OCI-LY1 (cell line): ENCODE measurements at regions not wholly inside any gene's neighbourhood (a gene's known extent, or its start where the extent isn't known, plus 50 kb on each side); places are given as distances from the start of the nearest gene placed in this dataset.

Experiments used
- CTCF ChIP-seq: fragments of 200-600 bp; sonication (generic), shearing (Covaris generic); IDR thresholded peaks from 2 replicates; pipeline ENCODE4 v1.5.1; 2017; ENCODE audit warnings: mild to moderate bottlenecking, antibody characterized with exemption, low read length, moderate library complexity, mixed read lengths
- EZH2 ChIP-seq: fragments of 200-600 bp; sonication (generic), shearing (Covaris generic); IDR thresholded peaks from 2 replicates; pipeline ENCODE4 v1.8.0; 2017; ENCODE audit warnings: borderline replicate concordance, mixed run types, mild to moderate bottlenecking, antibody characterized with exemption, low read length, moderate library complexity, mixed read lengths

GRCh38 chr14:37859177-37859576 is 263.7 kb downstream of the TTC6 start:
- TF ChIP-seq CTCF: no peak
- no peak for TF ChIP-seq EZH2
